Stomach (tissue), 4 donors: ENCODE measurements at regions not wholly inside any gene's neighbourhood (a gene's known extent, or its start where the extent isn't known, plus 50 kb on each side); places are given as distances from the start of the nearest gene placed in this dataset.

Experiments used
- POLR2A ChIP-seq, 4 donors: fragments of 450-650 bp; IDR thresholded peaks; one replicate each; pipeline ENCODE4 v1.6.1; 2016; ENCODE audit warnings: antibody characterized with exemption in 4 of 4, control low read depth in 2 of 4, mild to moderate bottlenecking in 1 of 4, moderate library complexity in 1 of 4
- POLR2AphosphoS5 ChIP-seq, 3 donors: sonication (generic); formaldehyde crosslinking; IDR thresholded peaks; one replicate each; pipeline ENCODE4 v1.6.1; 2016; ENCODE audit warnings: antibody characterized with exemption in 3 of 3
- TF ChIP-seq, protein P1 (sequence below), 7 experiments: fragments of 450-650 bp in 4 of 7; fragments of 200-600 bp in 3 of 7; sonication (generic) in 3 of 7; IDR thresholded peaks; one replicate each; pipeline ENCODE4 v1.5.1; 2016 to 2019; ENCODE audit warnings: antibody characterized with exemption in 7 of 7, control low read depth in 2 of 7, mild to moderate bottlenecking in 1 of 7

DNA sequence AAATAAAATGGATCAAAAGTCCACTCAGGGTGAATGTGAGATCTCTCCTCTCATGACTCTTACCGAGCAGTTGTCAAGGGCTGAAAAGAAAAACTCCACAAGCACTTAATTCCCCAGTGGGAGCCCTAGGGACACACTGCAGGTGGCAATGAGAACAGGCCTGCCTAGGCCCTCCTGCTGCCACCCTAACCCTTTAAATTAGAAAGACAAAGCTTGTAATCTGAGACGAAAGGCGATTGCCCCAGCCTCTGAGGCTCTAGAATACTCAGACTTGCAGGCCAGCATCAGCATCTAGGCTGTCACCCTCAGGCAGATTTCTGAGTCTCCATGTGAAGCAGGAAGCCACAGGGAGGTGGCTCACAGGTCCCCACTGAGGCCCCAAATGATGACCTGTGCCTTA, 457.0 kb upstream of the MYT1L start:
- TF ChIP-seq, protein P1, sequence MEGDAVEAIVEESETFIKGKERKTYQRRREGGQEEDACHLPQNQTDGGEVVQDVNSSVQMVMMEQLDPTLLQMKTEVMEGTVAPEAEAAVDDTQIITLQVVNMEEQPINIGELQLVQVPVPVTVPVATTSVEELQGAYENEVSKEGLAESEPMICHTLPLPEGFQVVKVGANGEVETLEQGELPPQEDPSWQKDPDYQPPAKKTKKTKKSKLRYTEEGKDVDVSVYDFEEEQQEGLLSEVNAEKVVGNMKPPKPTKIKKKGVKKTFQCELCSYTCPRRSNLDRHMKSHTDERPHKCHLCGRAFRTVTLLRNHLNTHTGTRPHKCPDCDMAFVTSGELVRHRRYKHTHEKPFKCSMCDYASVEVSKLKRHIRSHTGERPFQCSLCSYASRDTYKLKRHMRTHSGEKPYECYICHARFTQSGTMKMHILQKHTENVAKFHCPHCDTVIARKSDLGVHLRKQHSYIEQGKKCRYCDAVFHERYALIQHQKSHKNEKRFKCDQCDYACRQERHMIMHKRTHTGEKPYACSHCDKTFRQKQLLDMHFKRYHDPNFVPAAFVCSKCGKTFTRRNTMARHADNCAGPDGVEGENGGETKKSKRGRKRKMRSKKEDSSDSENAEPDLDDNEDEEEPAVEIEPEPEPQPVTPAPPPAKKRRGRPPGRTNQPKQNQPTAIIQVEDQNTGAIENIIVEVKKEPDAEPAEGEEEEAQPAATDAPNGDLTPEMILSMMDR (IDR thresholded peaks at IDR 0.05) = no peak
- TF ChIP-seq POLR2AphosphoS5 (IDR thresholded peaks at IDR 0.05) = no peak
- TF ChIP-seq POLR2A (IDR thresholded peaks at IDR 0.05) = no peak
